ENCODE measurements at regions not wholly inside any gene's neighbourhood (a gene's known extent, or its start where the extent isn't known, plus 50 kb on each side); places are given as distances from the start of the nearest gene placed in this dataset.
"Not testable (repeated sequence)": the region's sequence is repeated elsewhere in the genome, so short reads cannot be mapped to it uniquely, and the experiment has no call there.

GRCh38 chr3:124066543-124066942 is 74.6 kb upstream of the ROPN1 start:
- not testable (repeated sequence) for H3K9ac ChIP-seq (ENCODE audit: low read length in 5 of 5); H3K27ac ChIP-seq (ENCODE audit: low read depth, low read length); H3K36me3 ChIP-seq (ENCODE audit: control insufficient read depth in 5 of 5, insufficient read depth in 5 of 5, low read length in 5 of 5); H3K9me3 ChIP-seq (ENCODE audit: control insufficient read depth in 5 of 5, low read length in 5 of 5); H3K27me3 ChIP-seq (ENCODE audit: control insufficient read depth in 5 of 5, insufficient read depth in 4 of 5, low read length in 5 of 5); H3K4me3 ChIP-seq (ENCODE audit: low read depth in 1 of 5, low read length in 5 of 5)
- H3K4me1 ChIP-seq (ENCODE audit: control insufficient read depth in 5 of 5, insufficient read depth in 5 of 5, low read length in 5 of 5) = peaks cover 9 to 34% (median 23%) of the 10 kb centered on the region in 5 donors

DNA sequence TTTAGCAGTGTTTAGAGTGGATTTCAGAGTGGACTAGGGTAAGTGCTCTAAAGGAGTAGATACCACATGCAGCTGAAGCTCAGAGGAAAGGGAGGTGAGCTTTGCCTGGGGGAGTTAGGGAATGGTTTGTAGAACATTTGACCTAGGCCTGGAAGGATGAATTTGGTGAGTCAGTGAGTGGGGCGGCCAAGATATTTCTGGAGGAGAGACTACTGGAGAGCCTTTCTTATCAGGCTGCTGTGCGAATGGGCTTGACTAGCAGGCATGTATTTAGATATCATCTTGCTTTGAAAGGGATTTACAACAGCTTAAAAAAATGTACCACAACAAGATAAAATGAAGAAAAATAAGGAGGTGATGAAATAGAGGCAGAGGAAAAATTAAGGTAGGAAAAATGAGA is 77.8 kb upstream of the ROPN1 start:
- H3K36me3 ChIP-seq (ENCODE audit: control insufficient read depth in 5 of 5, insufficient read depth in 5 of 5, low read length in 5 of 5); H3K9ac ChIP-seq (ENCODE audit: low read length in 5 of 5); H3K27me3 ChIP-seq (ENCODE audit: control insufficient read depth in 5 of 5, insufficient read depth in 4 of 5, low read length in 5 of 5); H3K4me1 ChIP-seq (ENCODE audit: control insufficient read depth in 5 of 5, insufficient read depth in 5 of 5, low read length in 5 of 5); H3K4me3 ChIP-seq (ENCODE audit: low read depth in 1 of 5, low read length in 5 of 5); H3K9me3 ChIP-seq (ENCODE audit: control insufficient read depth in 5 of 5, low read length in 5 of 5); H3K27ac ChIP-seq (ENCODE audit: low read depth, low read length): not testable (repeated sequence)

- not testable (repeated sequence) for H3K27me3 ChIP-seq (ENCODE audit: control insufficient read depth in 5 of 5, insufficient read depth in 4 of 5, low read length in 5 of 5); H3K4me3 ChIP-seq (ENCODE audit: low read depth in 1 of 5, low read length in 5 of 5); H3K9ac ChIP-seq (ENCODE audit: low read length in 5 of 5); H3K27ac ChIP-seq (ENCODE audit: low read depth, low read length); H3K9me3 ChIP-seq (ENCODE audit: control insufficient read depth in 5 of 5, low read length in 5 of 5); H3K36me3 ChIP-seq (ENCODE audit: control insufficient read depth in 5 of 5, insufficient read depth in 5 of 5, low read length in 5 of 5)
- peaks cover 0 to 18% (median 3%) of the 10 kb centered on the region in 5 donors for H3K4me1 ChIP-seq (ENCODE audit: control insufficient read depth in 5 of 5, insufficient read depth in 5 of 5, low read length in 5 of 5)
Measured at GRCh38 chr3:124075090-124075489, 83.2 kb upstream of the ROPN1 start.

DNA sequence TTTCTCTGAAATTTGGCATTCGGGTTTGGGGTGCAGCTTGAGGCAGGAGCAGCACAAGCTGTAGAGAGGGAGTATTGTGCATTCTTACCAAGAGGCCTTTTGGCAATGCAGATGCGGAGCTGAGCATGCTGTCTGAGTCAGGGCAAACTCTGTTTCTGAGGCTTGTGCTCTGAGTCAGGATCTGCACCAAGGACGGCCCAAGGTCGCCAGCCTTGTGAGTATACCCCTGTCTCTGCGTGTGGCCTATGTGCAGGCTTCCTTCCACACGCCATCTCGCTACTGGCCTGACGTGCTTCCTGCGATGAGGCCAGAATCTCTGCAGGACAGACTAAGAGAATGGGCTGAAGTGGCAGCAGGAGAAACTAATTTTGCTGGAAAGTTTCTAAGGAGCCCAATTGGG is 83.8 kb upstream of the ROPN1 start:
- H3K9me3 ChIP-seq (ENCODE audit: control insufficient read depth in 5 of 5, low read length in 5 of 5) = no peaks in the 10 kb centered on the region
- H3K27me3 ChIP-seq (ENCODE audit: control insufficient read depth in 5 of 5, insufficient read depth in 4 of 5, low read length in 5 of 5) = no peaks in the 10 kb centered on the region
- H3K9ac ChIP-seq (ENCODE audit: low read length in 5 of 5) = no peak overlapping the region
- no peak overlapping the region for H3K27ac ChIP-seq (ENCODE audit: low read depth, low read length)
- peaks cover 0 to 18% (median 3%) of the 10 kb centered on the region in 5 donors for H3K4me1 ChIP-seq (ENCODE audit: control insufficient read depth in 5 of 5, insufficient read depth in 5 of 5, low read length in 5 of 5)
- no peak overlapping the region for H3K4me3 ChIP-seq (ENCODE audit: low read depth in 1 of 5, low read length in 5 of 5)
- H3K36me3 ChIP-seq (ENCODE audit: control insufficient read depth in 5 of 5, insufficient read depth in 5 of 5, low read length in 5 of 5) = no peaks in the 10 kb centered on the region

DNA sequence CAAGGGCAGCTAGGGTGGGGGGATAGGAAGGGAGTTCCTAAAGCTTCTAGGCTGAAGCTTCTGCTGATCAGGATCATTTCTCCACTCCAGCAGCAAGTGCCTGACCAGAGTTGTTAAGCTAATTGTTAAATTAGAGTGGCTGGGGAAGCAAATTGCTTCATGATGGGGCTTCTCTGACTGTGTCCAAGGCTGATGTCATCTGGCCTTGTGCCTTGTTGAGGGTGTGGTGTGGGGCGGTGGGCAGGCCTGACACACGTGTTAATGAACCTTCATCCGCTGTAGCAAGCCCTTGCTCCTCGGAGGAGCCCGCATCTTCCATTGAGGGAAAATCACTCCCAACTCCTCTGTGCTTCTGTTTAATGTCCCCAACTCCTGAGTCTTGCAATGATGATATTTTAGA is 84.3 kb upstream of the ROPN1 start:
- peaks cover 0 to 18% (median 3%) of the 10 kb centered on the region in 5 donors for H3K4me1 ChIP-seq (ENCODE audit: control insufficient read depth in 5 of 5, insufficient read depth in 5 of 5, low read length in 5 of 5)

DNA sequence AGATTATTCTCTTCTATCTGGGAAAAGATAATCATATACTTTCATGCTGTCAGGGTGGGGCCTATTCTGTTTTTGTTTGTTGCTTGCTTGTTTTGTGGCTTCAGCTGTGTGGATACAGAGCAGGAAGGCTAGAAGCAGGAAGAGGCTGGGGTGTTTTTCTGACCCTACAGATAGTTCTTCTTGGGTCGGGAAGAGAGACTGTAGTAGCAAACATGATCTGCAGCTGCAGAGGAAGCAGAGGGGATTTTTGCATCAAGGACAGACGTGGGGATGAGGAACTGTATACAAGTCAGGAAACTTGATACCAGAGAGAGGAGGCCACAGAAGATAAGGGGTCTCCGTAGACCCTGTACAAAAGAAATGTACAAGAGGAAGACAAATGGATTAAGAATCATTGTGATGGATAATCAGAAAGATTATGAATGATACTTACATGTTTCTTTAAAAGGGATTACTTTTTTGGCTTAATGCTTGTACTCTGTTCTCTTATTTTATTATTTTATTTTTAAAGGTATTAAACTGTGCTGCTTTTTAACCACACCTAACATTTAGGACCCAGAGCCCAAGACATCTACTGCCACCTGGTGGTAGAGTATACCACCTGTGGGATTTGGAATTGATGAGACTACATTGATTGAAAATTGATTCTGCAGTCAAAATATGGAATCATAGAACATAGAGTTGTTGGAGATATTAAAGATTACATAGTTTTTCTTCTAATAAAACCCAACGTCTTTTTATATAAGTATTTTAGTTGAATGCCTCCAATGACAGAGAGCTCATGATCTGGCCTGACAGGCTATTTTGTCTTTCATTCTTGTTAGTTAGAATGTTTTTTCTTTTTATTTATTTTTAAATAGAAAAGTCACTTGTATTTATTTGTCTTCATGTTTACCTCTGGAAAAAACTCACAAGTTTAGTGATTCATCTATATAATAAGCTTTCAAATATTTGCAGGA is 87.3 kb upstream of the ROPN1 start:
- Histone ChIP-seq H3K4me3 (ENCODE audit: low read depth in 1 of 5, low read length in 5 of 5) (no peak overlapping the region), H3K9me3 (ENCODE audit: control insufficient read depth in 5 of 5, low read length in 5 of 5) (no peaks in the 10 kb centered on the region), H3K36me3 (ENCODE audit: control insufficient read depth in 5 of 5, insufficient read depth in 5 of 5, low read length in 5 of 5) (no peaks in the 10 kb centered on the region), H3K27ac (ENCODE audit: low read depth, low read length) (no peak overlapping the region), H3K9ac (ENCODE audit: low read length in 5 of 5) (no peak overlapping the region), H3K27me3 (ENCODE audit: control insufficient read depth in 5 of 5, insufficient read depth in 4 of 5, low read length in 5 of 5) (no peaks in the 10 kb centered on the region), H3K4me1 (ENCODE audit: control insufficient read depth in 5 of 5, insufficient read depth in 5 of 5, low read length in 5 of 5) (peaks cover 4 to 31% (median 11%) of the 10 kb centered on the region in 5 donors)

More for the DNA sequence above, 84.3 kb upstream of the ROPN1 start:
- Histone ChIP-seq H3K27ac (ENCODE audit: low read depth, low read length) (no peak overlapping the region), H3K9ac (ENCODE audit: low read length in 5 of 5) (no peak overlapping the region), H3K4me3 (ENCODE audit: low read depth in 1 of 5, low read length in 5 of 5) (no peak overlapping the region), H3K27me3 (ENCODE audit: control insufficient read depth in 5 of 5, insufficient read depth in 4 of 5, low read length in 5 of 5) (no peaks in the 10 kb centered on the region), H3K36me3 (ENCODE audit: control insufficient read depth in 5 of 5, insufficient read depth in 5 of 5, low read length in 5 of 5) (no peaks in the 10 kb centered on the region), H3K9me3 (ENCODE audit: control insufficient read depth in 5 of 5, low read length in 5 of 5) (no peaks in the 10 kb centered on the region)

DNA sequence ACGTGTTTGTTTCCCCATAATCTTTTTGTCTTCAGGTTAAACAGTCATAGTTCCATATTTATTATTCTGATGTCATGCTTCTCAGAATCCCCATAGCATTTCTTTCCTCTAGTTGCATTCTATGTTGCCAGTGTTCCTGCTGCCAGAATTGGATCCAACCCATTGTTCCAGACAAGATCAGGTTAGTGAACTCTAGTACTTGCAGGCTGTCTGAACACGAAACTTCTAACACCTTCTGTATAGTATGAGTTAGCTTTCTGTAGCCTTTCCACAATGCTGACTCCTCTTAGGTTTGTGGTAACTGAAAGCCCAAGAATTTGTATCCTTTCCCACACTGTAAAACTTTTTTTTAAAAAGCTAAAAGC is 88.0 kb upstream of the ROPN1 start:
- Histone ChIP-seq H3K9me3 (ENCODE audit: control insufficient read depth in 5 of 5, low read length in 5 of 5) (no peaks in the 10 kb centered on the region), H3K9ac (ENCODE audit: low read length in 5 of 5) (no peak overlapping the region), H3K27me3 (ENCODE audit: control insufficient read depth in 5 of 5, insufficient read depth in 4 of 5, low read length in 5 of 5) (no peaks in the 10 kb centered on the region), H3K27ac (ENCODE audit: low read depth, low read length) (no peak overlapping the region), H3K36me3 (ENCODE audit: control insufficient read depth in 5 of 5, insufficient read depth in 5 of 5, low read length in 5 of 5) (no peaks in the 10 kb centered on the region), H3K4me1 (ENCODE audit: control insufficient read depth in 5 of 5, insufficient read depth in 5 of 5, low read length in 5 of 5) (peaks cover 6 to 37% (median 17%) of the 10 kb centered on the region in 5 donors), H3K4me3 (ENCODE audit: low read depth in 1 of 5, low read length in 5 of 5) (no peak overlapping the region)

DNA sequence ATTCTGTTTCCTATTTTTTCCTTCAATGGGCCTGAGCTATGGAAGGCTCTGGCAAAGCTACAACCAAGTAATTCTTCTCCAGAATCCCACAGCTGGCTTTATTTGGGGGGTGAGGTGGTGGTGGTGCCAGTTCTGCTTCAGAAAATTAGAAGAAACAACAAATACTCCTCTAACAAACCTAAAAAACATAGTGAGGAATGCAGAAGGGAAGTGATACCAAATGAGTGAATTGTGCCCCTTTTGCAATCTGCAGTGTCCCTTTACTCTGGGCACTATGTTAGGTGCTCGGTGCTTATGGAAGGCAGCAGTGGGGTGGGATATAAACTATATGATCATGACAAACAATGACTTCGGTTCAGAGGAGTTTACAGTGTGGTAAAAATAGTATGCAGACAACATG is 90.4 kb upstream of the ROPN1 start:
- H3K36me3 ChIP-seq (ENCODE audit: control insufficient read depth in 5 of 5, insufficient read depth in 5 of 5, low read length in 5 of 5) = no peaks in the 10 kb centered on the region
- H3K27ac ChIP-seq (ENCODE audit: low read depth, low read length) = no peak overlapping the region
- H3K4me3 ChIP-seq (ENCODE audit: low read depth in 1 of 5, low read length in 5 of 5) = no peak overlapping the region
- H3K4me1 ChIP-seq (ENCODE audit: control insufficient read depth in 5 of 5, insufficient read depth in 5 of 5, low read length in 5 of 5) = peaks cover 6 to 32% (median 19%) of the 10 kb centered on the region in 5 donors
- no peak overlapping the region for H3K9ac ChIP-seq (ENCODE audit: low read length in 5 of 5)
- H3K27me3 ChIP-seq (ENCODE audit: control insufficient read depth in 5 of 5, insufficient read depth in 4 of 5, low read length in 5 of 5) = no peaks in the 10 kb centered on the region
- H3K9me3 ChIP-seq (ENCODE audit: control insufficient read depth in 5 of 5, low read length in 5 of 5) = no peaks in the 10 kb centered on the region

GRCh38 chr3:124084022-124084881 is 92.3 kb upstream of the ROPN1 start:
- H3K4me1 ChIP-seq (ENCODE audit: control insufficient read depth in 5 of 5, insufficient read depth in 5 of 5, low read length in 5 of 5) = peaks cover 5 to 21% (median 16%) of the 10 kb centered on the region in 5 donors
- no peak overlapping the region for H3K9ac ChIP-seq (ENCODE audit: low read length in 5 of 5)
- no peak overlapping the region for H3K4me3 ChIP-seq (ENCODE audit: low read depth in 1 of 5, low read length in 5 of 5)
- H3K36me3 ChIP-seq (ENCODE audit: control insufficient read depth in 5 of 5, insufficient read depth in 5 of 5, low read length in 5 of 5) = no peaks in the 10 kb centered on the region
- peak overlapping the region; percentile 13 for H3K27ac ChIP-seq (ENCODE audit: low read depth, low read length)
- no peaks in the 10 kb centered on the region for H3K9me3 ChIP-seq (ENCODE audit: control insufficient read depth in 5 of 5, low read length in 5 of 5)
- H3K27me3 ChIP-seq (ENCODE audit: control insufficient read depth in 5 of 5, insufficient read depth in 4 of 5, low read length in 5 of 5) = no peaks in the 10 kb centered on the region

DNA sequence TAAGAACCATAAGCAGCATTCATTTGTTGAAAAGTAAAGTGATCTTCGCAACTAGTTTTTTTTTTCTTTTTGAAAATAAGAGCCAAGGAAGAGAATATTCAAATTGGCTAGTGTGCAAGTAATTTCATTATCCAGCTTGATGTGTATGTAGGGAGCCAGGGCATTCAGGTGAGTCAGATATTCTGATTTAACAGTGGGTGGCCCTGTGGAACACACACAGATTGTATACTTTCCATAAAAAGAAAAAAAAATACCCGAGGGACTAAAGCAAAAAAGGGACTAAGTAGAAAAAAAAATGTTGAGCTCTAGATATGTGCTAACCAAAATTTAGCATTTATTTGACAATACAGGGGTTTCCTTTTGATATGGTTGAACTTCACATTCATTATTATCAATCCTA is 96.9 kb upstream of the ROPN1 start:
- no peak overlapping the region for H3K4me3 ChIP-seq (ENCODE audit: low read depth in 1 of 5, low read length in 5 of 5)
- no peaks in the 10 kb centered on the region for H3K36me3 ChIP-seq (ENCODE audit: control insufficient read depth in 5 of 5, insufficient read depth in 5 of 5, low read length in 5 of 5)
- H3K9ac ChIP-seq (ENCODE audit: low read length in 5 of 5) = no peak overlapping the region
- H3K27ac ChIP-seq (ENCODE audit: low read depth, low read length) = no peak overlapping the region
- H3K9me3 ChIP-seq (ENCODE audit: control insufficient read depth in 5 of 5, low read length in 5 of 5) = no peaks in the 10 kb centered on the region
- no peaks in the 10 kb centered on the region for H3K27me3 ChIP-seq (ENCODE audit: control insufficient read depth in 5 of 5, insufficient read depth in 4 of 5, low read length in 5 of 5)
- peaks cover 3 to 13% (median 12%) of the 10 kb centered on the region in 5 donors for H3K4me1 ChIP-seq (ENCODE audit: control insufficient read depth in 5 of 5, insufficient read depth in 5 of 5, low read length in 5 of 5)
